Kidney (tissue), 13 donors: ENCODE measurements at regions not wholly inside any gene's neighbourhood (a gene's known extent, or its start where the extent isn't known, plus 50 kb on each side); places are given as distances from the start of the nearest gene placed in this dataset.

Experiments used
- DNase-seq, 5 donors: peaks; one replicate each; pipeline ENCODE4 v3.0.0-alpha.2; 2013 to 2020
- FAIRE-seq: peaks from 2 replicates; lab custom pipeline; 2012; peaks lifted over from hg19 to GRCh38; lab: Jason Lieb, UNC
- H3K27ac ChIP-seq, 2 donors: one replicate each; pipeline ENCODE4 v1.7.0; 2013; ENCODE audit warnings: low read depth in 2 of 2, low read length in 2 of 2, inconsistent platforms in 1 of 2
- H3K27me3 ChIP-seq: one replicate; pipeline ENCODE4 v1.7.1; 2013; ENCODE audit warnings: low read length, inconsistent platforms; ENCODE audit not compliant: control insufficient read depth, insufficient read depth
- H3K36me3 ChIP-seq, 3 donors: one replicate each; pipeline versions ENCODE4 v1.7.0 to v1.7.1; 2013; ENCODE audit warnings: low read length in 3 of 3, control low read depth in 1 of 3, inconsistent platforms in 1 of 3; ENCODE audit not compliant: insufficient read depth in 3 of 3, control insufficient read depth in 2 of 3
- H3K4me1 ChIP-seq, 3 donors: one replicate each; pipeline versions ENCODE4 v1.7.0 to v1.7.1; 2013; ENCODE audit warnings: low read length in 3 of 3, inconsistent platforms in 1 of 3, low read depth in 1 of 3; ENCODE audit not compliant: control insufficient read depth in 2 of 3, insufficient read depth in 2 of 3
- H3K4me3 ChIP-seq, 3 donors: one replicate each; pipeline versions ENCODE4 v1.7.0 to v1.8.1; 2013; ENCODE audit warnings: low read length in 3 of 3, control low read depth in 1 of 3, inconsistent platforms in 1 of 3
- H3K9ac ChIP-seq, 3 donors: one replicate each; pipeline versions ENCODE4 v1.7.0 to v1.7.1; 2013; ENCODE audit warnings: low read length in 3 of 3, control low read depth in 1 of 3, inconsistent platforms in 1 of 3
- H3K9me3 ChIP-seq, 3 donors: one replicate each; pipeline versions ENCODE4 v1.7.0 to v1.7.1; 2013; ENCODE audit warnings: low read length in 3 of 3, control low read depth in 1 of 3, inconsistent platforms in 1 of 3; ENCODE audit not compliant: control insufficient read depth in 2 of 3, insufficient read depth in 1 of 3
- CTCF ChIP-seq: IDR thresholded peaks from 3 replicates; pipeline ENCODE4 v1.5.1; 2012; ENCODE audit warnings: mild to moderate bottlenecking, moderate library complexity, borderline replicate concordance; ENCODE audit not compliant: insufficient read depth; ENCODE audit errors: extremely low read depth
- intact Hi-C: fragments of 100-400 bp; cut with DNase I; formaldehyde crosslinking; loops from one replicate; pipeline ENCODE4 v1.11.1; 2022
- donor health status: control.
- donor health status: control.
- donor health status: control.
- donor health status: control.
- donor health status: control.
- donor health status: DM: yes; HTN: yes; CAD: no.
- donor health status: Normal renal cell carcinoma (clear cell type).

- DNase-seq = no peak
- Histone ChIP-seq H3K4me3 (no peak overlapping the region), H3K9ac (no peak overlapping the region), H3K36me3 (no peaks in the 10 kb centered on the region), H3K27ac (no peak overlapping the region), H3K4me1 (peaks cover 0 to 2% (median 0%) of the 10 kb centered on the region in 3 donors), H3K27me3 (no peaks in the 10 kb centered on the region), H3K9me3 (no peaks in the 10 kb centered on the region)
- intact Hi-C loops = no loop called here
- FAIRE-seq = no peak
- no peak for TF ChIP-seq CTCF
Measured at GRCh38 chr17:12523244-12523643, 142.4 kb upstream of the MYOCD start.

- Histone ChIP-seq H3K27ac (no peak overlapping the region), H3K4me1 (no peaks in the 10 kb centered on the region), H3K4me3 (no peak overlapping the region), H3K9me3 (no peaks in the 10 kb centered on the region), H3K36me3 (no peaks in the 10 kb centered on the region), H3K9ac (no peak overlapping the region), H3K27me3 (no peaks in the 10 kb centered on the region)
- DNase-seq (no peak), FAIRE-seq (no peak)
- intact Hi-C loops = no loop called here
- TF ChIP-seq CTCF = no peak
Measured at GRCh38 chr17:12528036-12528435, 137.7 kb upstream of the MYOCD start.

GRCh38 chr17:12530161-12530560 lies 135.5 kb upstream of the MYOCD start:
- H3K36me3 ChIP-seq = no peaks in the 10 kb centered on the region
- H3K9ac ChIP-seq = no peak overlapping the region
- H3K4me1 ChIP-seq = no peaks in the 10 kb centered on the region
- H3K4me3 ChIP-seq = no peak overlapping the region
- no peaks in the 10 kb centered on the region for H3K27me3 ChIP-seq
- H3K9me3 ChIP-seq = no peaks in the 10 kb centered on the region
- H3K27ac ChIP-seq = no peak overlapping the region
- FAIRE-seq (no peak), DNase-seq (no peak)
- no peak for TF ChIP-seq CTCF
- intact Hi-C loops = no loop called here

GRCh38 chr17:12536021-12536420 lies 129.7 kb upstream of the MYOCD start:
- intact Hi-C loops = no loop called here
- no peak for FAIRE-seq
- Histone ChIP-seq H3K36me3 (no peaks in the 10 kb centered on the region), H3K27ac (no peak overlapping the region), H3K9me3 (no peaks in the 10 kb centered on the region), H3K27me3 (no peaks in the 10 kb centered on the region), H3K4me1 (no peaks in the 10 kb centered on the region), H3K9ac (no peak overlapping the region), H3K4me3 (no peak overlapping the region)
- no peak for TF ChIP-seq CTCF
- no peak for DNase-seq
